LNCaP clone FGC (cell line): ENCODE measurements at regions not wholly inside any gene's neighbourhood (a gene's known extent, or its start where the extent isn't known, plus 50 kb on each side); places are given as distances from the start of the nearest gene placed in this dataset.

Experiments used
- DNase-seq: peaks from one replicate; pipeline ENCODE4 v3.0.0-alpha.2; 2011; ENCODE audit warnings: low read depth
- H3K4me3 ChIP-seq: 2 replicates; pipeline ENCODE4 v1.5.1; 2011; ENCODE audit warnings: mild to moderate bottlenecking, low read depth, low read length, control low read depth
- TF ChIP-seq, protein P1 (sequence below): IDR thresholded peaks from 2 replicates; pipeline ENCODE4 v1.5.1; 2012; ENCODE audit warnings: mild to moderate bottlenecking; ENCODE audit not compliant: control insufficient read depth, insufficient read depth; ENCODE audit errors: extremely low read depth

- TF ChIP-seq, protein P1, sequence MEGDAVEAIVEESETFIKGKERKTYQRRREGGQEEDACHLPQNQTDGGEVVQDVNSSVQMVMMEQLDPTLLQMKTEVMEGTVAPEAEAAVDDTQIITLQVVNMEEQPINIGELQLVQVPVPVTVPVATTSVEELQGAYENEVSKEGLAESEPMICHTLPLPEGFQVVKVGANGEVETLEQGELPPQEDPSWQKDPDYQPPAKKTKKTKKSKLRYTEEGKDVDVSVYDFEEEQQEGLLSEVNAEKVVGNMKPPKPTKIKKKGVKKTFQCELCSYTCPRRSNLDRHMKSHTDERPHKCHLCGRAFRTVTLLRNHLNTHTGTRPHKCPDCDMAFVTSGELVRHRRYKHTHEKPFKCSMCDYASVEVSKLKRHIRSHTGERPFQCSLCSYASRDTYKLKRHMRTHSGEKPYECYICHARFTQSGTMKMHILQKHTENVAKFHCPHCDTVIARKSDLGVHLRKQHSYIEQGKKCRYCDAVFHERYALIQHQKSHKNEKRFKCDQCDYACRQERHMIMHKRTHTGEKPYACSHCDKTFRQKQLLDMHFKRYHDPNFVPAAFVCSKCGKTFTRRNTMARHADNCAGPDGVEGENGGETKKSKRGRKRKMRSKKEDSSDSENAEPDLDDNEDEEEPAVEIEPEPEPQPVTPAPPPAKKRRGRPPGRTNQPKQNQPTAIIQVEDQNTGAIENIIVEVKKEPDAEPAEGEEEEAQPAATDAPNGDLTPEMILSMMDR: no peak
- no peak overlapping the region for H3K4me3 ChIP-seq
- DNase-seq: no peak
Measured at GRCh38 chr3:118791246-118791645, 243.4 kb downstream of the IGSF11 start.

DNA sequence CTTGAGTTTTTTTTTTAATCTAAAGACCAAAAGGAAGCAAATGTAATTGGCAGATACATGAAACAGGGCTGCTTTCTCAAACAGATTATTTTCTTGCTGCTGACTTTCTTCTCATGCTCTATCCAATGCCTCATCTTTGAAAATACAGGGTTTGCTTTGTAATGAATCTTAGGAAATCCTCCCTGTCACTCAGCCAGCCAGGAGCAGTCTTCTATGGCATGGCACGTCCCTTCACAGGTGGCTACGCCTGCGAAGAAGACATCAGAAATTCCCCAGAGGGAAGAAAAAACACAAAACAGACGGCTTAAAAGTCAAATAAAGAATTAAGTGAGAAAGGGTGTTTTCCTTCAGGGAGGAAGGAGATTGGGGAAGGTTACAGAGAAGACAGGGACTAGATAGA lies 242.5 kb downstream of the IGSF11 start:
- H3K4me3 ChIP-seq: no peak overlapping the region
- TF ChIP-seq, protein P1: no peak
- no peak for DNase-seq

GRCh38 chr3:118793176-118793575 lies 241.5 kb downstream of the IGSF11 start:
- no peak overlapping the region for H3K4me3 ChIP-seq
- TF ChIP-seq, protein P1: no peak
- no peak for DNase-seq

DNA sequence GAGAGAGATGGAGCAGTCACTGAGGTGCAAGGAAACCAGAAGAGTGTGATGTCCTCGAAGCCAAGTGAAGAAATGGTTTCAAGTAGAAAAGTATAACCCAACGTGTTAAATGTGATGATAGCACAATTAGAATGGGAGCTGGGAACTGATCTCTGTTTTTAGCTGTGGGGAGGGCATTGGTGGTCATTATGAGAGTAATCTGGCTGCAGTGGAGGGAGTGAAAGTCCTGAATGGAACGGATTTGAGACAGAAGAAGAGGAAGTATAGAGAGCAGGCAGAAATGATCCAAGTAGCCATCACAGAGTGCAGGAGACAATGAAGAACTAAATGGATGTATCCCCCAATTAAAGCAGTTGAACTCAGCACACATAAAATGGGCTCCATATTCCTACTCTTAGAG lies 235.3 kb downstream of the IGSF11 start:
- DNase-seq: no peak
- H3K4me3 ChIP-seq: no peak overlapping the region
- TF ChIP-seq, protein P1: no peak

DNA sequence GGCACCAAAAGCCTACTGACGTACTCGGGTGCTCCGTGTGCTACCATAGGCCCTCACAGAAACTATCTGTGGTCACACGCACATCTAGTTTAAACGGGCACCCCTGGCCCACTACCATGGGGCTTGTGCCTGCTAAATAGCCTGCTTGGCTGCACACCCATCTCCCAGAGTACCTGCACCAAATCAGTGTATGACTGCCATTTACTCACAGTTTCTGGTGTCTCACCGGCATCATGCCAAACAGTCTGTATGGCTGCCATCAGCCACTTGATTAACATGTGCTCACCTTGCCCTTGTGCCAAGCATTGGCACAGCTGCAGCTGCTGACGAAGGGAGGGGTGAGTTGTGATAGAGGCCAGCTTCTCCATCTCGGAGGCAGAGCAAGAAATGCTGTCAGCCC lies 232.7 kb downstream of the IGSF11 start:
- no peak for DNase-seq
- H3K4me3 ChIP-seq: no peak overlapping the region
- TF ChIP-seq, protein P1: no peak

DNA sequence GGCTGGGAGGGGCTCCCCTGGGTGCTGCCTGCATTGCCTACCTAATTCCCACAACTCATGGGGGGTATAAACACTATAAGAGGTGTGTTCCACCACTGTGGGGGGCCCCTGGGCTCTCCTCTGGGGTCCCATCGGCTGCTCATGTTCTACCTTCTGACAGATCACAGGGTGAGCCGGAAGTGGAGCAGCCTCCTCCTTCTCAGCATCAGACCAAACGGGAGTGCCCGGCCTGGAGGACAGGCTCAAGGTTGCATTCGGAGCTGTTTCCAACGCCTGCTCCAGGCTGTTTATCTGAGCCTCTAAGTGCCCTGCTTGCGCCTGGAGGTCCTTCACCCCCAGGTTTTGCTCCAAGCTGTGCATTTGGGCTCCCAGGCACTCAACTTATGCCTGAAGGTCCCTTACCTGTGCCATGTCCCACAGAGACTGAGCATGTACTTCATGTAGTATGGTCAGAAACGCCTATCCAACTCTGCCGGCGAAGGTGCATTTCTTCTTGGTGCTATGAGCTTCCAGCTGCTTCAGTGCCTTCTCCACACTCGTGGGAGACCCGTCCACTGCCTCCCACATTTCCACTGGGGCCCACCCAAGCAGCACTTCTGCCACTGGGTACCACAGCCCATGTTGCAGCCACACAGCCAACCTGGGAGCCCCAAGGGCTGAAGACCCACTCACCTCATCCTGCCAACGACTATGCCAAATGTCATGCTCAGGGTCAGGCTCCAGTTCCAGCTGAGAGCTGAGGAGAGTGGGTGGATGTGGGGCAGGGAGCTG lies 232.1 kb downstream of the IGSF11 start:
- no peak for DNase-seq
- H3K4me3 ChIP-seq: no peak overlapping the region
- TF ChIP-seq, protein P1: no peak

DNA sequence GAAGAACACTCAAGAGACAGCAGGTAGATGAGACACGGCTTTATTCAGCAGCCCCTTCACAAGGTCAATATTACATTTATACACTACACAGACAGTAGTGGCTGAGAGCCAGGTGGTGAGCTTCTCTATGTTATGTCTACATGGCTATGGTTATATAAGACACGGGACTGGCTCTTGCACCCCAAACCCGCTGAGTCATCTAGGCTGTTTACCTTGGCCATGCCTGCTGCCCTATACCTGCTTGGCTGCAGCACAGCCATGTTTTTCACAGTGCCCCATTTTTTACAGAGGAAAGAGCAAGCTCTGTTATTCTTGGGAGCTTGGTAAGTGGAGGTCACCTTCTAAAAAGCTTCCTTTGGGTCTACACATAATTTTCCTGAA lies 231.6 kb downstream of the IGSF11 start:
- DNase-seq: no peak
- no peak overlapping the region for H3K4me3 ChIP-seq
- TF ChIP-seq, protein P1: no peak
